ENCODE measurements at regions not wholly inside any gene's neighbourhood (a gene's known extent, or its start where the extent isn't known, plus 50 kb on each side); places are given as distances from the start of the nearest gene placed in this dataset.
"Not testable (repeated sequence)": the region's sequence is repeated elsewhere in the genome, so short reads cannot be mapped to it uniquely, and the experiment has no call there.

- ATAC-seq (ENCODE audit: poor library complexity); POLR2A ChIA-PET; H3K27me3 ChIP-seq (ENCODE audit: control insufficient read depth in 1 of 2, insufficient read depth in 2 of 2, low read length in 2 of 2); CTCF ChIA-PET; H3K4me1 ChIP-seq (ENCODE audit: insufficient read depth, low read length); H3K27ac ChIP-seq (ENCODE audit: low read depth in 1 of 2, low read length in 2 of 2); H3K27ac Mint-ChIP-seq; H3K9me3 Mint-ChIP-seq; H3K4me1 Mint-ChIP-seq (ENCODE audit: low read depth); H3K36me3 ChIP-seq (ENCODE audit: insufficient read depth, low read length); H3K4me3 Mint-ChIP-seq; H3K27me3 Mint-ChIP-seq; H3K4me3 ChIP-seq (ENCODE audit: low read length); DNase-seq: not testable (repeated sequence)
- H3K9me3 ChIP-seq (ENCODE audit: control insufficient read depth in 1 of 2, insufficient read depth in 1 of 2, low read length in 2 of 2) = peaks cover 34 to 37% of the 10 kb centered on the region in 2 experiments
- intact Hi-C loops (cut with DNase I, micrococcal nuclease) = loop anchor here in 1 of 2 experiments (10.0 kb wide), 1 partner anchor 59 kb away; no protein-coding TSS in a partner anchor
- H3K36me3 Mint-ChIP-seq (ENCODE audit: low read depth) = peaks cover 18% of the 10 kb centered on the region
Measured at GRCh38 chr17:43345515-43345914, 53.3 kb upstream of the ARL4D start.

- Histone ChIP-seq H3K36me3 (ENCODE audit: insufficient read depth, low read length) (no peaks in the 10 kb centered on the region), H3K9me3 (ENCODE audit: control insufficient read depth in 1 of 2, insufficient read depth in 1 of 2, low read length in 2 of 2) (peaks cover 29 to 30% of the 10 kb centered on the region in 2 experiments), H3K4me1 (ENCODE audit: insufficient read depth, low read length) (no peaks in the 10 kb centered on the region), H3K4me3 (ENCODE audit: low read length) (no peak overlapping the region), H3K27me3 (ENCODE audit: control insufficient read depth in 1 of 2, insufficient read depth in 2 of 2, low read length in 2 of 2) (no peaks in the 10 kb centered on the region), H3K27ac (ENCODE audit: low read depth in 1 of 2, low read length in 2 of 2) (no peak overlapping the region)
- Mint-ChIP-seq H3K4me3 (no peak overlapping the region), H3K27ac (no peak overlapping the region), H3K4me1 (ENCODE audit: low read depth) (no peaks in the 10 kb centered on the region), H3K27me3 (peaks cover 5% of the 10 kb centered on the region), H3K9me3 (peaks cover 6% of the 10 kb centered on the region), H3K36me3 (ENCODE audit: low read depth) (peaks cover 14% of the 10 kb centered on the region)
- TF ChIP-seq CTCF (IDR thresholded peaks at IDR 0.05) = no peak
- CTCF ChIA-PET = no interaction called here
- no peak for ATAC-seq (ENCODE audit: poor library complexity)
- DNase-seq = no peak
- intact Hi-C loops (cut with DNase I, micrococcal nuclease) = loop anchor here in 1 of 2 experiments (10.0 kb wide), 1 partner anchor 60 kb away; no protein-coding TSS in a partner anchor
- POLR2A ChIA-PET = no interaction called here
Measured at GRCh38 chr17:43344685-43345084, 54.1 kb upstream of the ARL4D start.

GRCh38 chr17:43342589-43342890 lies 56.3 kb upstream of the ARL4D start:
- H3K4me3 Mint-ChIP-seq = no peak overlapping the region

More at GRCh38 chr17:43342589-43342890, 56.3 kb upstream of the ARL4D start:
- Mint-ChIP-seq H3K4me1 (ENCODE audit: low read depth) (peaks cover 5% of the 10 kb centered on the region), H3K9me3 (peaks cover 3% of the 10 kb centered on the region), H3K27ac (no peak overlapping the region), H3K27me3 (peaks cover 5% of the 10 kb centered on the region), H3K36me3 (ENCODE audit: low read depth) (peaks cover 8% of the 10 kb centered on the region)
- no peak overlapping the region for H3K27ac ChIP-seq (ENCODE audit: low read depth in 1 of 2, low read length in 2 of 2)
- no peak for TF ChIP-seq CTCF (IDR thresholded peaks at IDR 0.05)
- ChIA-PET POLR2A (no interaction called here), CTCF (no interaction called here)
- peaks cover 8 to 9% of the 10 kb centered on the region in 2 experiments for H3K9me3 ChIP-seq (ENCODE audit: control insufficient read depth in 1 of 2, insufficient read depth in 1 of 2, low read length in 2 of 2)
- intact Hi-C loops (cut with DNase I, micrococcal nuclease) = loop anchor here in 1 of 2 experiments (10.0 kb wide), 1 partner anchor 62 kb away; no protein-coding TSS in a partner anchor
- H3K36me3 ChIP-seq (ENCODE audit: insufficient read depth, low read length) = no peaks in the 10 kb centered on the region
- peaks cover 4% of the 10 kb centered on the region for H3K4me1 ChIP-seq (ENCODE audit: insufficient read depth, low read length)
- DNase-seq (no peak), ATAC-seq (ENCODE audit: poor library complexity) (no peak)
- H3K27me3 ChIP-seq (ENCODE audit: control insufficient read depth in 1 of 2, insufficient read depth in 2 of 2, low read length in 2 of 2) = no peaks in the 10 kb centered on the region
- no peak overlapping the region for H3K4me3 ChIP-seq (ENCODE audit: low read length)

Measured in CD4-positive, alpha-beta T cell (primary cell).